Stimulated activated CD8-positive, alpha-beta memory T cell treated with anti-CD3 and anti-CD28 coated beads, Interleukin-4, amount 100 ng/mL, for 48 hours (primary cell): ENCODE measurements at regions not wholly inside any gene's neighbourhood (a gene's known extent, or its start where the extent isn't known, plus 50 kb on each side); places are given as distances from the start of the nearest gene placed in this dataset.
A peak's percentile ranks its signal among the peaks of the same experiment; 100 is the strongest.

Experiments
- DNase-seq: peaks from one replicate; pipeline ENCODE4 v3.0.0-alpha.2; 2020

- DNase-seq, result no peak
These were observed 202.3 kb downstream of the KIF21A start for GRCh38 chr12:39240587-39240986.

GRCh38 chr12:39239490-39240486, 203.1 kb downstream of the KIF21A start:
- no peak for DNase-seq

- DNase-seq, result no peak
These were observed 205.9 kb downstream of the KIF21A start for GRCh38 chr12:39237004-39237403.

GRCh38 chr12:39235990-39236767, 206.7 kb downstream of the KIF21A start:
- DNase-seq, result no peak

GRCh38 chr12:39230086-39230485, 212.8 kb downstream of the KIF21A start:
- no peak for DNase-seq

- DNase-seq, result no peak
These were observed 215.7 kb downstream of the KIF21A start for GRCh38 chr12:39227218-39227617.

- no peak for DNase-seq
These were observed 217.9 kb downstream of the KIF21A start for GRCh38 chr12:39224971-39225370.

GRCh38 chr12:39205969-39206368, 237.0 kb downstream of the KIF21A start:
- no peak for DNase-seq

GRCh38 chr12:39199351-39199750, 243.6 kb downstream of the KIF21A start:
- no peak for DNase-seq

- DNase-seq, result no peak
These were observed 254.2 kb downstream of the KIF21A start for GRCh38 chr12:39188689-39189088.

GRCh38 chr12:39186744-39187143, 256.2 kb downstream of the KIF21A start:
- DNase-seq, result no peak

- no peak for DNase-seq
These were observed 264.1 kb downstream of the KIF21A start for GRCh38 chr12:39178837-39179236.

- no peak for DNase-seq
These were observed 266.6 kb downstream of the KIF21A start for GRCh38 chr12:39176356-39176755.

GRCh38 chr12:39173726-39174125, 268.3 kb upstream of the CPNE8 start:
- no peak for DNase-seq

GRCh38 chr12:39165338-39165737, 259.9 kb upstream of the CPNE8 start:
- no peak for DNase-seq

- no peak for DNase-seq
These were observed 256.2 kb upstream of the CPNE8 start for GRCh38 chr12:39161465-39162085.

- DNase-seq, result no peak
These were observed 252.4 kb upstream of the CPNE8 start for GRCh38 chr12:39157696-39158342.

- peak; percentile 82 for DNase-seq
These were observed 240.0 kb upstream of the CPNE8 start for GRCh38 chr12:39145175-39145999.

GRCh38 chr12:39144613-39145061, 239.2 kb upstream of the CPNE8 start:
- no peak for DNase-seq

GRCh38 chr12:39138268-39138667, 232.9 kb upstream of the CPNE8 start:
- DNase-seq, result no peak

GRCh38 chr12:39127401-39127800, 222.0 kb upstream of the CPNE8 start:
- DNase-seq, result no peak

- no peak for DNase-seq
These were observed 220.2 kb upstream of the CPNE8 start for GRCh38 chr12:39125566-39125965.
